ENCODE measurements at regions not wholly inside any gene's neighbourhood (a gene's known extent, or its start where the extent isn't known, plus 50 kb on each side); places are given as distances from the start of the nearest gene placed in this dataset.

DNA sequence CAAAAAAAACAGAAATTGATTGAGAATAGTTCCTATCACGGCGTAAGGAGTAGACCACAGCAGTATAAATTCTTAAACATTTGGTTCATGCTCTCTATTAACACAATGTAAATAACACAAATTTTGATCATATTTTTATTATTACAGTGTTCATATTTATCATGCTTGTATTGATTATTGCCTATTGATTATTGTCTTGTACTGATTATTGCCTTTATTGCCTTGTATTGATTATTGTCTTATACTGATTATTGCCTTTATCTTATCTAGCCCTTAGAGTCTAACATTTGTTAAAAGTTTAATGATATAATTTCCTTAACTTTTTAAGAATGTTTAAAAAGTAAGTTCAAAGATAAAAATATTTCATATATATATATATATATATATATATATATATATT, 460.7 kb downstream of the KCNT2 start:
- TF ChIP-seq, protein P1, sequence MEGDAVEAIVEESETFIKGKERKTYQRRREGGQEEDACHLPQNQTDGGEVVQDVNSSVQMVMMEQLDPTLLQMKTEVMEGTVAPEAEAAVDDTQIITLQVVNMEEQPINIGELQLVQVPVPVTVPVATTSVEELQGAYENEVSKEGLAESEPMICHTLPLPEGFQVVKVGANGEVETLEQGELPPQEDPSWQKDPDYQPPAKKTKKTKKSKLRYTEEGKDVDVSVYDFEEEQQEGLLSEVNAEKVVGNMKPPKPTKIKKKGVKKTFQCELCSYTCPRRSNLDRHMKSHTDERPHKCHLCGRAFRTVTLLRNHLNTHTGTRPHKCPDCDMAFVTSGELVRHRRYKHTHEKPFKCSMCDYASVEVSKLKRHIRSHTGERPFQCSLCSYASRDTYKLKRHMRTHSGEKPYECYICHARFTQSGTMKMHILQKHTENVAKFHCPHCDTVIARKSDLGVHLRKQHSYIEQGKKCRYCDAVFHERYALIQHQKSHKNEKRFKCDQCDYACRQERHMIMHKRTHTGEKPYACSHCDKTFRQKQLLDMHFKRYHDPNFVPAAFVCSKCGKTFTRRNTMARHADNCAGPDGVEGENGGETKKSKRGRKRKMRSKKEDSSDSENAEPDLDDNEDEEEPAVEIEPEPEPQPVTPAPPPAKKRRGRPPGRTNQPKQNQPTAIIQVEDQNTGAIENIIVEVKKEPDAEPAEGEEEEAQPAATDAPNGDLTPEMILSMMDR (IDR thresholded peaks at IDR 0.05; ENCODE audit: low read length), result no peak
- TF ChIP-seq EZH2 (IDR thresholded peaks at IDR 0.05; ENCODE audit: borderline replicate concordance, low read length), result no peak
